Spleen (tissue), 11 donors: ENCODE measurements at regions not wholly inside any gene's neighbourhood (a gene's known extent, or its start where the extent isn't known, plus 50 kb on each side); places are given as distances from the start of the nearest gene placed in this dataset.

Source experiments
- DNase-seq: peaks from one replicate; pipeline ENCODE4 v3.0.0-alpha.2; 2020
- H3K27ac ChIP-seq, 8 donors: fragments of 200-600 bp; sonication (generic) in 7 of 8; 1 replicate in 4 of 8; 2 replicates in 4 of 8; pipeline versions ENCODE4 v1.5.0 to v1.8.0; 2016 to 2021; ENCODE audit warnings: inconsistent platforms in 4 of 8, mild to moderate bottlenecking in 4 of 8, moderate library complexity in 1 of 8
- H3K27me3 ChIP-seq, 7 donors: fragments of 200-600 bp; sonication (generic) in 6 of 7; replicated peaks in 1 of 7; 1 replicate in 4 of 7; 2 replicates in 3 of 7; pipeline versions ENCODE4 v1.5.0 to v1.8.0; 2016 to 2021; ENCODE audit warnings: inconsistent platforms in 3 of 7, mild to moderate bottlenecking in 1 of 7
- H3K36me3 ChIP-seq, 6 donors: fragments of 200-600 bp; sonication (generic) in 5 of 6; 1 replicate in 4 of 6; 2 replicates in 2 of 6; pipeline versions ENCODE4 v1.5.0 to v1.8.0; 2016 to 2021; ENCODE audit warnings: inconsistent platforms in 2 of 6
- H3K4me1 ChIP-seq, 6 donors: fragments of 200-600 bp; sonication (generic) in 5 of 6; 1 replicate in 3 of 6; 2 replicates in 3 of 6; pipeline versions ENCODE4 v1.5.0 to v1.8.0; 2016 to 2021; ENCODE audit warnings: inconsistent platforms in 3 of 6
- H3K4me3 ChIP-seq, 8 donors: fragments of 200-600 bp; sonication (generic) in 7 of 8; 1 replicate in 4 of 8; 2 replicates in 4 of 8; pipeline versions ENCODE4 v1.5.0 to v1.8.0; 2016 to 2021; ENCODE audit warnings: inconsistent platforms in 4 of 8, mild to moderate bottlenecking in 4 of 8, moderate library complexity in 2 of 8
- H3K9me3 ChIP-seq, 8 donors: fragments of 200-600 bp; sonication (generic) in 7 of 8; 1 replicate in 4 of 8; 2 replicates in 4 of 8; pipeline versions ENCODE4 v1.5.0 to v1.8.0; 2016 to 2021; ENCODE audit warnings: inconsistent platforms in 4 of 8
- CTCF ChIP-seq, 11 experiments: fragments of 200-600 bp in 7 of 11; fragments of 450-650 bp in 4 of 11; sonication (generic) in 4 of 11; IDR thresholded peaks in 8 of 11; conservative IDR thresholded peaks in 3 of 11; 1 replicate in 7 of 11; 2 replicates in 4 of 11; pipeline versions ENCODE4 v1.4.0 to v1.8.0; 2016 to 2021; ENCODE audit warnings: antibody characterized with exemption in 11 of 11, inconsistent platforms in 4 of 11, mild to moderate bottlenecking in 1 of 11
- POLR2A ChIP-seq, 3 donors: fragments of 450-650 bp; IDR thresholded peaks; one replicate each; pipeline ENCODE4 v1.5.1; 2017; ENCODE audit warnings: antibody characterized with exemption in 3 of 3, mild to moderate bottlenecking in 1 of 3
- POLR2AphosphoS5 ChIP-seq, 3 donors: sonication (generic); formaldehyde crosslinking; IDR thresholded peaks; one replicate each; pipeline ENCODE4 v1.5.1; 2017; ENCODE audit warnings: antibody characterized with exemption in 3 of 3
- WGBS, 5 donors: extraction: QIAGEN DNeasy Blood & Tissue Kit in 3 of 5; methylation state at CpG; one replicate each; pipeline versions ENCODE4 v1.1.5 to v1.1.7; 2013 to 2018; 5-methylcytosine and 5-hydroxymethylcytosine counted together
- intact Hi-C: fragments of 100-400 bp; cut with DNase I; formaldehyde crosslinking; loops from one replicate; pipeline ENCODE4 v1.15.0; 2023; ENCODE audit warnings: low total_unique reads
- donor health status: healthy with polysubstance abuse.
- donor health status: DM: no; HTN: no; CAD: no; lungs with moderate emphysema.
- donor health status: DM: no; HTN: no; CAD: no.
- donor health status: Bipolar disorder and iron deficiency.
- donor health status: healthy.
- donor health status: DM: no; HTN: no; CAD: no.
- donor health status: DM: yes; HTN: yes; CAD: no.

DNA sequence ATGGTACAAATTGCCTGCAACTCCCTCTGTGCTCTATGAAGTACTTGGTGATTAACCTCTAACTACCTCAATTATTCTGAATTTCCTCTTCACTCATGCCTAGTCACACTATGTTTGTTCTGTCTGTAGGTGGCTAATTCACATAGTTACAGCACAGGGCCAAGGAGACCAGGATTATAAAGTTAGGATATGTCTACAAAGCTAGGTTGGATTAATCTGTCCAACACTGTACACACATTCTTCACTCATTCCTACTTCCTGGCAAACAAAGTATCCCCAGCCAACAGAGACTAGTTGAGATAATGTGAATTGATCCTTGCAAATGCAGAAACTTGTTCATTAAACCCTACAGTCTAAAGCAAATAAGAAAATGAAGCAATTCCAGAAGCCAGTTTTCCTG is 269.8 kb downstream of the HACE1 start:
- no peaks in the 10 kb centered on the region for H3K36me3 ChIP-seq
- H3K27ac ChIP-seq, result no peak overlapping the region
- TF ChIP-seq CTCF (IDR thresholded peaks at IDR 0.05 in 8 of 11, conservative IDR thresholded peaks at IDR 0.05 in 3 of 11) (no peak), POLR2A (IDR thresholded peaks at IDR 0.05) (no peak), POLR2AphosphoS5 (IDR thresholded peaks at IDR 0.05) (no peak)
- no peaks in the 10 kb centered on the region for H3K4me1 ChIP-seq
- no peak overlapping the region for H3K4me3 ChIP-seq
- DNase-seq, result no peak
- H3K9me3 ChIP-seq, result no peaks in the 10 kb centered on the region
- no peaks in the 10 kb centered on the region for H3K27me3 ChIP-seq
- intact Hi-C loops, result no loop called here

DNA sequence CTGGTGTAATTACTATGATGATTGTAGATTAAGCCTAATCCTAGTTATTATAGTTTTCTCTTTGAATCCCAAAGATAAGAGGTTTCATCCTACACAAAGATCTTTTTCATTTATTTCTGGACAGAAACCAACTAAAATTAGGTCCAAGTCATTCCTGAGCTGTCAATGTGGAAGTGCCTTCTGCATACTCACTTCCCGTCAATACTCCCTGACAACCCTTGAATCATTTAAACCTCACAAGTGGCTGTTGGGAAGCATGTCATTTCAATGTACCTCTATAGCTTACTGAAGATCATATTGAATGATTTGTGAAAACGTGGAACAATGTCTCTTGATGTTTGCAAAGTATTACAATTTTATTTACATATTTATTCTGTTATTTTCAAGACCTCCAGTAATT is 274.1 kb downstream of the HACE1 start:
- whole genome bisulfite sequencing, 5 donors, result 51 to 56% (median 54%) methylated on average over 2 of the region's 2 CpGs
- intact Hi-C loops, result no loop called here
- no peak for DNase-seq

DNA sequence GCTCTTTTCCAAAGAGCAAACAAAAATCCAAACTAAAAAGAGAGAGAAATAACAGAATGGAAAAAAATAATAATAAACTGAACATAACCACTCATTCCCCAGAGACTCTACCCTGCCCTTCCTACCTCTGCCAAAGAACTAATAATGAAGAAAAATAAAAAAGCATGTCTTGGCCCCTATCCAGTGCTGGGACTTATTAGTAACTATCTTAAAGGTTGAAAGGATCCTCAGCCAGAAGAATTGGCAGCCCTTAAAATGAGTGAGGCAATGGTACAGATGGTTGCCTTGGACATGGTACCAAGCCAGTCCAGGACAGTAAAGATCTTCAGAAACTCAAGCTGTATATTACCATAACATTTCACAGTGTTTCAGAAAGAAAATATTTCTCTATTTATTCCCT is 279.3 kb downstream of the HACE1 start:
- TF ChIP-seq CTCF (IDR thresholded peaks at IDR 0.05 in 8 of 11, conservative IDR thresholded peaks at IDR 0.05 in 3 of 11) (no peak), POLR2AphosphoS5 (IDR thresholded peaks at IDR 0.05) (no peak), POLR2A (IDR thresholded peaks at IDR 0.05) (no peak)
- intact Hi-C loops, result no loop called here
- DNase-seq, result no peak
- H3K4me3 ChIP-seq, result no peak overlapping the region
- H3K36me3 ChIP-seq, result no peaks in the 10 kb centered on the region
- no peak overlapping the region for H3K27ac ChIP-seq
- no peaks in the 10 kb centered on the region for H3K27me3 ChIP-seq
- H3K4me1 ChIP-seq, result no peaks in the 10 kb centered on the region
- peaks cover 0 to 11% (median 0%) of the 10 kb centered on the region in 8 donors for H3K9me3 ChIP-seq

More for the DNA sequence above, 274.1 kb downstream of the HACE1 start:
- Histone ChIP-seq H3K4me1 (no peaks in the 10 kb centered on the region), H3K36me3 (no peaks in the 10 kb centered on the region), H3K27me3 (no peaks in the 10 kb centered on the region), H3K27ac (no peak overlapping the region), H3K9me3 (peaks cover 0 to 11% (median 0%) of the 10 kb centered on the region in 8 donors), H3K4me3 (no peak overlapping the region)
- TF ChIP-seq POLR2A (IDR thresholded peaks at IDR 0.05), result no peak
- TF ChIP-seq POLR2AphosphoS5 (IDR thresholded peaks at IDR 0.05), result no peak
- no peak for TF ChIP-seq CTCF (IDR thresholded peaks at IDR 0.05 in 8 of 11, conservative IDR thresholded peaks at IDR 0.05 in 3 of 11)

GRCh38 chr6:104579310-104579863 is 280.3 kb downstream of the HACE1 start:
- TF ChIP-seq POLR2AphosphoS5 (IDR thresholded peaks at IDR 0.05) (no peak), POLR2A (IDR thresholded peaks at IDR 0.05) (no peak), CTCF (IDR thresholded peaks at IDR 0.05 in 8 of 11, conservative IDR thresholded peaks at IDR 0.05 in 3 of 11) (no peak)
- H3K4me3 ChIP-seq, result no peak overlapping the region
- DNase-seq, result no peak
- no peaks in the 10 kb centered on the region for H3K36me3 ChIP-seq
- H3K27ac ChIP-seq, result no peak overlapping the region
- no peaks in the 10 kb centered on the region for H3K4me1 ChIP-seq
- no peaks in the 10 kb centered on the region for H3K27me3 ChIP-seq
- WGBS, 5 donors, result 74 to 86% (median 76%) methylated on average over 5 of the region's 5 CpGs
- peaks cover 0 to 11% (median 0%) of the 10 kb centered on the region in 8 donors for H3K9me3 ChIP-seq
- intact Hi-C loops, result no loop called here
